DMS153 (cell line): ENCODE measurements at regions not wholly inside any gene's neighbourhood (a gene's known extent, or its start where the extent isn't known, plus 50 kb on each side); places are given as distances from the start of the nearest gene placed in this dataset.
A peak's percentile ranks its signal among the peaks of the same experiment; 100 is the strongest.

Experiments used
- DNase-seq: peaks from one replicate; lab custom pipeline; 2025; lab: John Stamatoyannopoulos, UW

DNA sequence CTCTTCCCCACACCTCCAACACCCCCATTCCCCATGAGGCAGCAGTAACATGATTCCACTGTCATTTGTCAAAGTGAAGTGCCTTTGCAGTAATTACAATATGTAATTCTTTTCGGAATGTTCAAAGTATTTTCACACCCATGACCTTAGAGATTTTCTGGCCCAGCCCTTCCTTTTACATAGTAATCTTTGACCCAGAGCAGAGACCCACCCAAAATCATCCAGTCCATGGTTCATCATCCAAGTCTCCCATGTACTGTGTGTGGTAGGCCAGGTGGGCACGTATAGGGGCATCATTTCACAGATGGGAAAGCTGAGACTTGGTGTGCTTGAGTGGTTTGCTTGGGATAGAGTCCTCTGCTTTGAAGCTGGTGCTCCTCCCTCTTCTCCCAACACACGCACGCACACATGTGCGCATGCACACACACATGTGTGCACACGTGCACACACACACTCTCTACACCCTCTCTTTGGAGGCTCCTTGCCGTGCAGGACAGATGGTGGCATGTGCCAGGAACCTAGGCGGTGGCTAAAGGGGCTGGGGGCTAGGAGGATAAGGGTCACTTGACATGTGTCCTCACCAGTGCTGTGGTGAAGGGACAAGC lies 284.7 kb upstream of the ROPN1 start:
- DNase-seq: no peak

DNA sequence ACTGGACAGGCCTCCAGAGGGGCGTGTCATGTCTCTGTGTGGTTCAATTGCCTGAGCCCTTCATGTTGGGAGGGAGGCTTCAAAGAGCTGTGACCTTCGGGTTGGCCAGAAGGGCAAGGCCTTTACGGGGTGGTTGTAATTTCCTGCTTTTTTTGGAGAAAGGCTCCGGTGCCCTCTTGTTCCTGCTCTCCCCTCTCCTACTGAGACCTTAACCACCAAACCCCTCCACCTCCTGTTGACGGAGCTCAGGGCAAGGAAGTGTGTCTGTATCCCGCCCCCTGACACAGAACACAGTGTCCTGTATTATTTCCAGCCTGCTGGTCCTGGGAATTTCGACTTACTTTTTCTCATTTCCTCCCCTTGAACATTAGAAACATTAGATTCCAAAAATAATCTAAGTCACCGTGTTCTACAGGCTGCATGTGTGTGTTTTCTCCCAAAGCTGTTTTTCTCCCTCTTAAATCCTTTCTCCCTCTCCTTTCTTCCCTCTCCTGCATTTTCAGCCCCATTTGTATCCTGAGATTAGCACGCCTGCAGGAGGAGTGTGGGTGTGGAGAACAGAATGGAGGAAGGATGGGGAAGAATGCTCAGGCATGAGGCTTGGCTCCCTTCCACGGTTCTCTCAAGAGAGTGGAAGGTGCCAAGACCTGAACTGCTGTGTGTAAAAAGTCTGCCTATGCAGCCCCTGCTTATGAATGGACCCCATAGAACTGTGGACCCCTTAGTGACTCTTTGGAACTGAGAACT lies 285.4 kb upstream of the ROPN1 start:
- DNase-seq: no peak

DNA sequence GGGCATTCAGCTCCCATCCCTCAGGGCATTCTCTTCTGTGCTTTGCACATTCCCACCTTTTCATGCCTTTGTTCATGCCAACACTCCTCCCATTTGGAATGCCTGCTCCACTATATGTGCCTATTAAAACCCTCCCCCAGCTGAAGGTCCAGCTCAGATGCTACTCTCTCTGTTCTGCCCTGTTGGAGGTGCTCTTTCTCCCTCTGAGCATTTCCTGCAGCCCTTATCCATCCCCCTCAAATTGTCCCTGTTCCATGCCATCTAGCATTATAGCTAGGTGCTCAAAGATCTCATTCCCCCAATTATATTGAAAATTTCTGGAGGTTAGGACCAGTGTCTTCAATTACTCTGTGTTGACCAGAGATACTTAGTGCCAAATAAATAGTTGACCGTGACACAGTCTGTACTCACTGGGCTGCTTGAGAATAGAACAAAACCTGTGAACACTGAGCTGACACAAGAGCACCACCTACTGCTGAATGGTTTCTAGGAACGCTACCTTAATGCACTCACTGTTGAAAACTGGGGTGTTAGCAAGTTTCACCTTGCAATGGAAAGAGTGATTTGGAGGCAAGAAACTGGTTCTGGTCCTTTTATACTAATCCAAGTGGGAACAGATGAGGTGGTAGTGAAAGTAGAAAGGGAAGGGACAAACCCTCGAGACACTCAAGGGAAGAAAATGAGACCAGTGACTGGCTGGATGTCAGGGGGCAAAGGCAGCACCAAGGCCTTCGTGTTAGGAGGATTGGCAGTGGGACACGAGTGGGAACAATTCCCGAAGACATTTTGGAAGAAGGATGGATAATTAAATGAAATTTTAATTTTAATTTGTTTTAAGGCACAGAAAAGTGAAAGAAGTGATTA lies 289.8 kb upstream of the ROPN1 start:
- peak; percentile 44 for DNase-seq

DNA sequence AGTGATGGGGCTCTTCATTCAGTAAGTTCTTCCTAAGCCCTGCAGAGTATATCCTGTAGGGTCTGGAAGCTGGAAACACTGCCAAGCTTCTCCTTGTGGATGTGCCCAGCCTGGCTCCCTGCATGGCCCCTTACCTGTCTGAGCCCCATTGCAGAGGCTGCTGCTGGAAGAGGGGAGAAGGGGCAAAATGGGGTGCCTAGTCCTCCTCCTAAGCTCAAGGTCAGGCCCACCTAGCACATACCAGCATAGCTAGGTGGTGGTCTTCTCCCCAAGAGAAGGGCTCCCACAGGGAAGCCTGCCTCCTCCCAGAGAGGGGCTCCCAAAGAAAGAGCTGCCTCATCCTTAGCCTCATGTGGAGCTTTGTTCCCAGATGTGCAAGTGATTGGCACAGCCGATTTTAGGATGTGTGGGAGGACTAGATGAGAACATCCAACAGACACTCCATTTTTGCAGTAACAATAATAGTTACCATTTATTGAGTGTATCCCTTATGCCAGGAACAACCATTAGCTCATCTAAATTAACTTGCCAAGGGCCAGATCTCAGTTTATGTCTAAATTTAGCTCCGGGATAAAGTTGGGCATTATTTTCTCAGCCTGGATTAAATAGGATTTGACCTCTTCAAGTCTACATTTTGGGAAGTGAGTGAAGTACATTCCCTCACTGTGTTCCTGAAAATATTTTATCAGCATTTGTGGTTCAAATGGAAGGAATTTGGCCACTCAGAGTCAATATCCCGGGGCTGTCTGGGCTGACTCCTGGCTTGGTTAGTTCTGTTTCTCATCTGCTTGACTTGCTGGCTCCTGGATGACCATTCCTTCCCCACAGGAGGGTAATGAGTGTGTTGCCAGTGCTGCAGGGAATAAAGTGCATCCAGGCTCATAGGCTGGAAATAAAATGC lies 291.1 kb upstream of the ROPN1 start:
- DNase-seq: no peak

DNA sequence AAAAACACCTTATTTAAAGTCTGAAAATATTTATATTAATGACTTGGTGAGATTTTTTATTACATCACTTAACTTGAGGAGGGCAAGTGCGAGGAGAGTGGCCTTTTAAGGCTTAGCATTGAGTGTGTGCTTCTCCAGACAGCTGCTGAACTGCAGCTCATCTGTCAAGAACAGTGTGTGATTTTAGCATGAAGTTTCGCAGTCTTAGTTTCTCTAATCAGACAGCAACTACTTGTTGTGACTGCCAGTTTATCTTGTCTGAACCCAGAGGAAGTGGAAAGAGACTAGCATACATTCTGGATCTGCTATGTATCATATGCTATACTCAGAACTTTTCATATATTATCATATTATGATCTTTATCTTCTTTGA lies 291.7 kb upstream of the ROPN1 start:
- no peak for DNase-seq

DNA sequence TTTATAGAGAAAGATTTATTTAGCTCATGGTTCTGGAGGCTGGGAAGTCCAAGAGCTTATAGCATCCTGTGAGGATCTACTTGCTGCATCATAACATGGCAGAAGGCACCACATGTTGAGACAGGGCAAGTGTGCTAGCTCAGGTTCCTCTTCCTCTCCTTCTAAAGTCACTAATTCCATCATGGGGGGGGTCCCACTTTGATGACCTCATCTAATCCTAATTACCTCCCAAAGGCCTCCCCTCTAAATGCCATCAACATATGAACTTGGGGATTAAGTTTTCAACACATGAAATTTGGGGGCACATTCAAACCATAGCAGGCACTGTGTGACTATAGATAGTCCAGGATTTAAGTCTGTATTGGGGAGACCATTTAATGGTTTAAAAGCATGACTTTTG lies 297.1 kb upstream of the ROPN1 start:
- no peak for DNase-seq

DNA sequence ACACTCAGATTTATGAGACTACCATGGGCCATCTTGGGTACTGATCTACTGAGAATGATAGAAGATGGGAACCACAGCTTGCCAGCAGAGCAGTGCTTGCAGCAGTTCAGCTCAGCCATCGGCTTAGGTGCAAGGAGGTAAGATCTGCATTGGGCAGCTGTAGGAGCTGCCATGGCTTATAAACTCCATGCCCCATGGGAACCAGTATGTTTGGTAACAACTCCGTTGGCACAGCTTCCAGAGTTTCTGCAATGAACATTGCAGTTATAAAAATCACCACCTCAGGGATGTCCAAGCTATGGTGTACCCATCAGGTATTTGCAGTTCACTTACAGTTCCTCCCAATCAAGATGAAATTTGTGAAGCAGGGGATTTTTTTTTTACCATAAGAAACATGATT lies 299.1 kb upstream of the ROPN1 start:
- DNase-seq: no peak

DNA sequence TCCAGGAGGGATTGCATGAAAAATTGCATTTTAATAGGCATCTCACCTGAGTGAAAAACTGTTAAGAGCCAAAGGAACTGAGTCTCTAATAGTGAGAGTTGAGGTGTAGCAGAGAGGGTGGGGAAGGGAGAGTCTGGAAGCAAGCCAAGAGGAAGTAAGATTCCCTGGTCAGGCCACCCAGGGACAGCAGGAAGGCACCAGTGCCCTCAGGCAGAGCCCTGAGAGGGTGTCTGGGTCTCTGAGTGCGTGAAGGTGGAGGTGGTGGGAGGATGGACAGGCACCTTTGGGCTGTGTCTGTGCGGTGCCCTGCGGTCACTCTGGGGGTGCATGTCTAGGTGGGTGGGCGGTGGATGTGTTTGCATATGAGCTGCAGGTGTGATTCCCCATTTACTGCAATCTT lies 300.4 kb upstream of the ROPN1 start:
- peak; percentile 71 for DNase-seq

DNA sequence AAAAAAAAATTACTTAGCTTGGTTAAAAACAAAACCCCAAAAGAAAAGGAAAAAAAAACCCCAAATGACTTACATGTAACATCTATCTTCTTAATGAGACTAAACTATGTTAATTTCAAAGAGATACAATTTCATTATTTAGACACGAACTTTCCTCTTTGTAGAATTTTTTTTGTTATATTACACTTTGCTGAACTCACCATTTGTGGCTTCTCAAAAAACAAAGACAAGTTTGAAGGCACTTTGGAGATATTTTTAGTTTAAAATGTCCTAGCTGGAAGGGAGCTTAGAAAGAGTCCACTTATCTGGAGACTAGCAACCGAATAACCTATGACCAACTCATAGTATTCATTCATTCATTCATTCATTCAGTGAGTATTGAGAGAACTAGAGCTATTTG lies 301.7 kb upstream of the ROPN1 start:
- DNase-seq: no peak

DNA sequence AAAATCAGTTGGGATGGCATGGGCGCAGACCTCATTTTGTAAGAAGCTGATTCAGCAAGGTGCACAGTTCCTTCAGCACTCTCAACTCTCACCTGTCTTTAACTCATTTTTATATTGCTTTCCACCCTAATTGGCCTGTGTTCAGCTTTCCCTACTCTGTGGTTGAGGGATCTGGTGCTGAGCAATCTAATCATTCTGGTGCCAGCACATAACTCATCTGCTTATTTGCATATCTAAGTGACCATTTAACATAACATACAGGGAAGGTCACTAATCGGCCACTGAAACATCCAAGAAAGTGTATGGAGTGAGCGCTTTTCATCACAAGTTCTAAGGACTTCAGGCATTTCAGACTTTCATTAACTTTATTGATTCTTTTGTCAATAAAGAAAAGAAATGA lies 303.4 kb upstream of the ROPN1 start:
- DNase-seq: no peak

DNA sequence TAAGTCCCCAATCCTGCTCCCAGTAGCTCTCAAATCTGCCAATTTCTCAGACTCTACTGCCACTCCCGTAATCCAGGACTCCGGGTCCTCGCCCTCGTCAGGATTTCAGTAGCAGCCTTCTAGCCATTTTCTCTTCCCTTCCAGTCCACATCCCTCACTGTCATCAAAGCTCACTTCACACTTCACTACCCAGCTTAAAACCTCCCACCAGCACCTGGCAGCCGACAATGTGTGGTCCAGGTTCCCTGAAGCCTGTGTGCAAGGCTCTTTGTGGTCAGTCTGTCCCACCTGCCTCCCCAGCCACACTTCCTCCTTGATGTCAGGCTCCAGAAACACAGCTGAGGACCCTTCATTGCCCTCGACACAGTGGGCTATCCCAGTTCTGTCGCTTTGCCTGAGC lies 304.5 kb upstream of the ROPN1 start:
- no peak for DNase-seq

DNA sequence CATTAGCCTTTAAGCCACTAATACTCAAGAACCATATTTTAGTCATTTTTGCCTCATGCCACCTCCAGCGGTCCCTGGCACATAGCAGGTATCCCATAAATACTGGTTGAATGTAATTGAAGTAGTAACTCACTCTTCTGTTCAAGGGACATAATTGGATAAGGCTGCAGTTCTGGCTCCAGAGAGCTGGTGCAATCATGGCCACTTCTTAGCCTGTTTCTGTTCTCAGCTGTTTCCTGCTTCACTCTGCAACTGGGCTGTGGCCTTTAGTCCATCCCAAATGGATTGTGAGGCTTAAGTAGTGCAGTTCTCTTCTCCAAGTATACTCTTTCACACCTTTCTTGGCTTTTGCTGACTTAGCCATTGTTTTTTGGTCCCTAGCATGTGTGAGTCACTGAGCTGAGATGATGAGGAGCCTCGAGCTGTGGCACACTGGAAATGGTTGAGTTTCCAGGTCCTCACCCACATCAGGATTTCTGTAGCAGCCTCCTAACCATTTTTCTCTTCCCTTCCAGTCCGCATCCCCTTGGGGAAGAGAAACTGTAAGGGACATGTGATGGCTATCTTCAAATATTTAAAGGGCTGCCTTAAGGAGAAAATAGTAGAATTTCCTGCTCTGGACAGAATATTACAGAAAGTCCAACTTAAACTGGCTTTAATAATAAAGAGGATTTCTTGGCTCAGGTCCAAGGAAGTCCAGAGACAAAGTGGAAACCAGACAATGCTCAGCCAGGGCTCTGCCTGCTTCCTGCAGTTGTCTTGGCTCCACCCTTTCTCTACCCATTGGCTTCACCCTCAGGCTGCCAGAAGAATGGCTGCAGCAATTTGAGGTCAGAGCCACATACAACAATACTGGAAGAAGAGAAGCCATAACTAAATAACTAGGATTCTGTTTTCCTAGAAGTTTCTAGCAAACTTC lies 305.4 kb upstream of the ROPN1 start:
- peak; percentile 15 for DNase-seq

DNA sequence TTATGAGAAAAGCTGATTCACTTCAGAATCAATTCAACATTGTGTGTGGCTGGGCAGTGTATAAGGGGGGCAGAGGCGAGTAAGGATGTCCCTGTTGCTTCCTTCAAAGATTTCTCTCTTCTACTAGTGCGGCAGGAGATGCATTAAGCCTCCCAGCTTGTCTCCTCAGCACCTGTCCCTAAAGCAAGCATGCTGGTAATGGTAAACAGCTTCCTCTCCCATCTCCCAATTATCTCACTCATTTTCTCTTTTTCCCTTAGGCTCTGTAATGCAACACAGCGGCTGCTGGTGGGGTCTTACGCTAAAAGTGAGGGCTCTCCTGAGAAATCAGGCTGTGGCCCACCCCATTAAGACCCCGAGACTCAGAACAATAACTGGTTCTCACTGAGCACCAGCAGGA lies 306.4 kb upstream of the ROPN1 start:
- no peak for DNase-seq

DNA sequence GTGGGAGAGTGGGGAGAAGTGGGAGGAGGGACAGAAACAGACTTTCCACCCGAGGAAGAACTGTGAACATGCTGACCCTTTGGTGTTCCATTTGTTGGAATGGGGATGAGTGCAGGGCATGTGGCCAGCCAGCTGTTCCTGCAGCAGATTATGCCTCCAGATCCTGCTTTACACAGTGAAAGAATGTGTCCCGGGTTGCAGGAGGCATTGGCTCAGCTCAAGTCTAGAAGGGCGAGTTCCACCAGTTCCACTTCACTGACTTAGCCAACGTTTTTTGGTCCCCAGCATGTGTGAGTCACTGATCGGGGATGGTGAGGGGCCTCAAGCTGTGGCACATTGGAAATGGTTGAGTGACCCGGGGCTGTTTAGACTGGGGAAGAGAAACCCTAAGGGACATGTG lies 307.0 kb upstream of the ROPN1 start:
- no peak for DNase-seq

DNA sequence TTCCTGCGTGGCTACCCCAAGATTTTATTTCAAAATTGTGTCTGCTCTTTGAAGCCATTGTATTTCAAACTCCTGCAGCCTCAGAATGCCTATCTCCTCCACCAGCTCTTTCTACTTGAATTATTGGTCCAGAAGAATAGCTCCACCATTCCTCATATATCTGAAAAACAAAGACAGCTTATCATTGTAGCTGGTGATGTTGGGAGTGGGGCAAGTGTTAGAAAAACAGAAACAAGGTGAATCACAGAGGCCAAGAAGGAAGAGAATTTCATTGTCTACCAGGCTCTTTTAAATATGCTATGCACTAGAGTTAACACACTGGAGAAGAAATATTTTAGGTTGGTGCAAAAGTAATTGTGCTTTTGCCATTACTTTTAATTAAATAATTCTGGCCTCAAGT lies 307.9 kb upstream of the ROPN1 start:
- DNase-seq: no peak

DNA sequence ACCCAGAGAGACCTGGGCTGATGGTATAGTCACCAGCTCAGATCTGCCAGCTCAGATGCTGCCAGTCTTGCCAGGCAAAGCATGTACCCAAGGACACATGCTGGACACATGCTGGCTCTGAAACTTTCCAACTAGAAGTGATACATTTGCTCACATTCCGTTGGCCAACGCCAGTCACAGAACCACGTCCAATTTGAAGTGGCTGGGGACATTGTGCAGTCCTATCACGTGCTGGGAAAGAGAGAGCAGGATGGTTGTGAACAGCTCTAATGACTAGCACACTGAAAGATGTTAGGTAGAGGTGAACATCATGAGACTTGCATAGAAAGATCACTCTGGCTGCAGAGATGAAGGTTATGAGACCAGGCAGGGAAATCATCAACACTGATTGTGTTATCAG lies 308.5 kb upstream of the ROPN1 start:
- no peak for DNase-seq

DNA sequence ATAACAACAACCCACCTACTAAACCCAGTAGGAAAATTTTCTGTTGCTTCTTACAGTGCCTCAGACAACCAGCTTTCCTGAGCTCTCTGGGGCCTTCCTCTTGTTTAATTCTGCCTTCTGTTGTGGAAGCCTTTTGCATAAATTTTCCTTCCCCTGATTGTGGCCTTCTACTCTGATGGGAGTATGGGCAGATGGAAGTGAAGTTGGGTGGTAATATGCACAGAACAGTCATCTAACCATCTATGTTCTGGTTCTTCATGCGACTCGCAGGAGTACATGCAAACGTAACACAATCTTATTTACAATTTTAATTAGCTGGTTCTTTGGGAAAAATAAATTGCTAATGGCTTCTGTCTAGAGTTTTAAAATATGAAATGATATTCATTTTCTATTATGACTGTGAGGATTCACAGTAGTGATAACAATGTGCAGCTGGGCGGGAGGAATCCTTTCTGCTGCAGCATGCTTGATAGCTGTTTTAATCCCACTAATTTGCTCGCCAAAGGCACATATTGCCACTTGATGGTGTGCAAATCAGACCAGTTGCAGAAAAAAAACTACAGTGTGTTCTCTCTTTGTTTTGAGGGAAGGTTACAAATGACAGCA lies 311.5 kb upstream of the ROPN1 start:
- DNase-seq: no peak

DNA sequence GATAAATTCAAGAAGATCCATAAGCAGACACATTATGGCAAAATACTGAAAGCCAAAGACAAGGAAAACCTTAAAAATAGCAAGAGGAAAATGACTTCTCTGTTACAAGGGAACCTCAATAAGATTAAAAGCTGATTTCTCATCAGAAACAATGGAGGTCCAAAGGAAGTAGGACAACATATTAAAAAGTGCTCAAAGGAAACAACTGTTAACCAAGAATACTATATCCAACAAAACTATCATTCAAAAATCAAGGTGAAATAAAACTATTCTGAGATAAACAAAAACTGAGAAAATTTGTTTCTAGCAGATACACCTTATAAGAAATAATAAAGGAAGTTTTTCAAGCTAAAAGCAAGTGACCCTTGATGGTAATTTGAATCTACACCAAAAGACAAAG lies 314.7 kb upstream of the ROPN1 start:
- DNase-seq: no peak

DNA sequence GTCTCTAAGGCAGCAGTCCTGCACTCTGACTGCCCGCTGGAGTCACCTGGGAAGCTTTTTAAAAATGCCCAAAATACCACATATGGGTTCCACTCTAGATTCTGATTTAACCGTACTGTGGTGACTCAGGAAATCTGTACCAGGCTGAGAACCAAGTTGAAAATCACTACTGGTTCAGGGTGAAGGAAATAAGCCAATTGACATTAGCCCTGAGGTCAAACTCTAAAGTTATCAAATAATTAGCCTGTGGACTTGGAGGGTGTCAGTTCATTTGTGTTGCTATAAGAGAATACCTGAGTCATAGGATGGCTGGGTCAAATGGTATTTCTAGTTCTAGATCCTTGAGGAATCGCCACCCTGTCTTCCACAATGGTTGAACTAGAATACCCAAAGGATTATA lies 321.7 kb upstream of the ROPN1 start:
- no peak for DNase-seq

DNA sequence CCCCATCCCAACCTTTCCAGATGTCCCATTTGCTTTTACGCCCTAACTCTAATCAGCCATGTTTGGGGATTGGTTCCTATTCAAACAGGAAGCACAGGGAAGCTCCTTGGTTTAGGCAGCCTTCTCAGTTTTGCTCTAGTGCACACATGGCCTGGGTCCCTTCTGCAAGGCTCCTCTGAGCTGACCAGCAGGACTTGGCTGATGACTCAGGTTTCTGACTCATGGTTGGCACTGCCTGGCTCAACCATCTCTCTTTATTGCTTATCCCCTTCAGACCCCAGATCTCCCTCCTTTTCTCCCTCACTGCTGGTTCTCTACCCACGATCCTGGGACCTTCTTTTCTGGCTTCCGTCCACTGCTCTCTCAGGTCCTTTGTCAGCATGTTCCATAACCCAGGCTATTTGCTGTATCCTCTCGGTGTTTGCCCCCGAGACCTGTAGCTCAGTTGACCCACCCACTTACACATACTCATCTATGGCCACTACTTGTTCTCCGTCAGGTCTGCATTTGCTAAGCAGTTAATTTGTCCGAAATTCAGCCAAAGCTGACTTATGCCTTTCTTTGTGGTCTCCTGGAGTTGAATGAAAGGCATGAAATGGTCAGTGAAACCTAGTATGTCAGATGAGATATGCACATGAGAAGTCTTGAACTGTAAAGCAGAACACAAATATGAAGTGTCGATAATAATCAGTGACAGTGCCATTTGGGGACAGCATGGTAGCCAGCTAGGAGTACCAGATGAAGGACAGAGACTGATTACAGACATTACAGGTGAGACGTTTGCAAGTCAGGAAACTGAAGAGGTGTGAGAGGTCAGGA lies 323.5 kb upstream of the ROPN1 start:
- no peak for DNase-seq
